Neuronal stem cell (in vitro differentiated cells): ENCODE measurements at regions not wholly inside any gene's neighbourhood (a gene's known extent, or its start where the extent isn't known, plus 50 kb on each side); places are given as distances from the start of the nearest gene placed in this dataset.

Source experiments
- DNase-seq: peaks from one replicate; pipeline ENCODE4 v3.0.0-alpha.2; 2013; ENCODE audit warnings: low spot score
- H2AFZ ChIP-seq: one replicate; pipeline ENCODE4 v1.6.1; 2013; ENCODE audit warnings: mild to moderate bottlenecking, low read length, inconsistent platforms
- H2AK5ac ChIP-seq: 2 replicates; pipeline ENCODE4 v1.6.1; 2013; ENCODE audit warnings: low read depth, mild to moderate bottlenecking, inconsistent platforms, low read length, moderate library complexity, mixed read lengths
- H2BK120ac ChIP-seq: 2 replicates; pipeline ENCODE4 v1.6.1; 2013; ENCODE audit warnings: low read depth, mild to moderate bottlenecking, inconsistent platforms, low read length, moderate library complexity, mixed read lengths
- H2BK12ac ChIP-seq: one replicate; pipeline ENCODE4 v1.6.1; 2013; ENCODE audit warnings: low read length, inconsistent platforms
- H2BK15ac ChIP-seq: 2 replicates; pipeline ENCODE4 v1.6.1; 2013; ENCODE audit warnings: mild to moderate bottlenecking, low read length, inconsistent platforms, mixed read lengths
- H2BK5ac ChIP-seq: one replicate; pipeline ENCODE4 v1.6.1; 2013; ENCODE audit warnings: inconsistent platforms, mild to moderate bottlenecking, low read length, moderate library complexity
- H3K14ac ChIP-seq: one replicate; pipeline ENCODE4 v1.6.1; 2013; ENCODE audit warnings: low read length, inconsistent platforms
- H3K18ac ChIP-seq: 2 replicates; pipeline ENCODE4 v1.6.1; 2013; ENCODE audit warnings: low read length, inconsistent platforms
- H3K23ac ChIP-seq: 2 replicates; pipeline ENCODE4 v1.6.1; 2013; ENCODE audit warnings: low read depth, mild to moderate bottlenecking, mixed read lengths, low read length, inconsistent platforms; ENCODE audit not compliant: poor library complexity
- H3K27ac ChIP-seq: replicated peaks from 3 replicates; pipeline ENCODE4 v1.5.1; 2013; ENCODE audit warnings: low read length, inconsistent platforms
- H3K27me3 ChIP-seq, 3 experiments: 2 replicates each; pipeline ENCODE4 v1.6.1; 2013; ENCODE audit warnings: low read length in 3 of 3, mild to moderate bottlenecking in 2 of 3, inconsistent platforms in 1 of 3, low read depth in 1 of 3, mixed read lengths in 1 of 3, moderate library complexity in 1 of 3; ENCODE audit not compliant: control insufficient read depth in 3 of 3, insufficient read depth in 3 of 3
- H3K36me3 ChIP-seq, 2 donors: replicated peaks in 1 of 2; 2 replicates each; pipeline ENCODE4 v1.6.1; 2013; ENCODE audit warnings: low read length in 2 of 2; ENCODE audit not compliant: control insufficient read depth in 2 of 2, insufficient read depth in 2 of 2
- H3K4ac ChIP-seq: 2 replicates; pipeline ENCODE4 v1.6.1; 2013; ENCODE audit warnings: inconsistent platforms, mild to moderate bottlenecking, low read length, moderate library complexity
- H3K4me1 ChIP-seq, 2 donors: 1 replicate in 1 of 2; 2 replicates in 1 of 2; pipeline ENCODE4 v1.6.1; 2013; ENCODE audit warnings: low read length in 2 of 2, low read depth in 1 of 2; ENCODE audit not compliant: control insufficient read depth in 2 of 2, insufficient read depth in 1 of 2
- H3K4me2 ChIP-seq: one replicate; pipeline ENCODE4 v1.6.1; 2013; ENCODE audit warnings: mild to moderate bottlenecking, low read length, inconsistent platforms; ENCODE audit not compliant: insufficient read depth, poor library complexity, severe bottlenecking
- H3K4me3 ChIP-seq, 2 donors: 2 replicates each; pipeline ENCODE4 v1.5.1; 2013; ENCODE audit warnings: low read length in 2 of 2, mild to moderate bottlenecking in 2 of 2, inconsistent platforms in 1 of 2, moderate library complexity in 1 of 2
- H3K79me1 ChIP-seq: one replicate; pipeline ENCODE4 v1.6.1; 2013; ENCODE audit warnings: low read depth, mild to moderate bottlenecking, inconsistent platforms, low read length, moderate library complexity
- H3K9ac ChIP-seq: one replicate; pipeline ENCODE4 v1.6.1; 2013; ENCODE audit warnings: mild to moderate bottlenecking, low read depth, low read length, inconsistent platforms; ENCODE audit not compliant: poor library complexity
- H3K9me3 ChIP-seq, 2 donors: replicated peaks in 1 of 2; 2 replicates each; pipeline versions ENCODE3 to v1.6.1; 2013; ENCODE audit warnings: low read length in 2 of 2, mild to moderate bottlenecking in 2 of 2, inconsistent platforms in 1 of 2, low read depth in 1 of 2, mixed read lengths in 1 of 2, moderate library complexity in 1 of 2; ENCODE audit not compliant: control insufficient read depth in 2 of 2, insufficient read depth in 1 of 2
- H4K8ac ChIP-seq: one replicate; pipeline ENCODE4 v1.6.1; 2013; ENCODE audit warnings: low read depth, mild to moderate bottlenecking, inconsistent platforms, low read length, moderate library complexity
- H4K91ac ChIP-seq: one replicate; pipeline ENCODE4 v1.6.1; 2013; ENCODE audit warnings: low read length, low read depth, mild to moderate bottlenecking, inconsistent platforms; ENCODE audit not compliant: poor library complexity
- WGBS, 2 donors: extraction: QIAGEN DNeasy Blood & Tissue Kit; methylation state at CpG; one replicate each; pipeline ENCODE4 v1.1.7; 2013; ENCODE audit warnings: missing lambda C conversion rate in 2 of 2, mixed read lengths in 1 of 2; ENCODE audit not compliant: insufficient read length in 2 of 2, insufficient replicate concordance in 1 of 2; ENCODE audit errors: extremely low coverage in 2 of 2; 5-methylcytosine and 5-hydroxymethylcytosine counted together

GRCh38 chr7:46283852-46284251, 362.8 kb upstream of the IGFBP3 start:
- Histone ChIP-seq H3K4me2 (no peak overlapping the region), H3K79me1 (no peaks in the 10 kb centered on the region), H2BK120ac (no peak overlapping the region), H3K27me3 (no peaks in the 10 kb centered on the region), H2AFZ (peak overlapping the region; percentile 72), H3K36me3 (no peaks in the 10 kb centered on the region), H4K91ac (no peak overlapping the region), H3K4me3 (no peak overlapping the region), H3K27ac (peak overlapping the region; percentile 73), H2AK5ac (no peak overlapping the region), H3K18ac (peak overlapping the region; percentile 20), H3K9me3 (no peaks in the 10 kb centered on the region), H2BK5ac (no peak overlapping the region), H3K4me1 (peaks cover 14 to 45% of the 10 kb centered on the region in 2 donors), H4K8ac (no peak overlapping the region), H3K14ac (no peak overlapping the region), H3K9ac (no peak overlapping the region), H2BK15ac (peak overlapping the region; percentile 1), H3K23ac (no peak overlapping the region), H2BK12ac (no peak overlapping the region), H3K4ac (no peak overlapping the region)
- no peak for DNase-seq
- WGBS, 2 donors = no CpG with 5 or more reads among the region's 7 CpGs

GRCh38 chr7:46282155-46282554, 361.1 kb upstream of the IGFBP3 start:
- Histone ChIP-seq H2BK15ac (no peak overlapping the region), H3K4ac (no peak overlapping the region), H3K9ac (no peak overlapping the region), H2BK120ac (no peak overlapping the region), H3K4me1 (peaks cover 14 to 45% of the 10 kb centered on the region in 2 donors), H2AK5ac (no peak overlapping the region), H3K27ac (peak overlapping the region; percentile 81), H3K36me3 (no peaks in the 10 kb centered on the region), H3K9me3 (peaks cover 0 to 2% of the 10 kb centered on the region in 2 donors), H3K4me2 (no peak overlapping the region), H3K79me1 (no peaks in the 10 kb centered on the region), H3K18ac (no peak overlapping the region), H3K27me3 (no peaks in the 10 kb centered on the region), H3K4me3 (no peak overlapping the region), H2BK5ac (no peak overlapping the region), H3K23ac (no peak overlapping the region), H3K14ac (no peak overlapping the region), H2AFZ (no peak overlapping the region), H4K91ac (no peak overlapping the region), H4K8ac (no peak overlapping the region), H2BK12ac (no peak overlapping the region)
- DNase-seq = peak; percentile 64
- no CpG with 5 or more reads among the region's 1 CpG for WGBS, 2 donors

GRCh38 chr7:46281071-46281470, 360.0 kb upstream of the IGFBP3 start:
- H2AK5ac ChIP-seq = no peak overlapping the region
- WGBS, 2 donors = no CpG with 5 or more reads among the region's 2 CpGs
- H2BK5ac ChIP-seq = no peak overlapping the region
- peaks cover 2% of the 10 kb centered on the region in 2 donors for H3K9me3 ChIP-seq
- no peak overlapping the region for H3K14ac ChIP-seq
- H4K8ac ChIP-seq = no peak overlapping the region
- no peak for DNase-seq
- no peaks in the 10 kb centered on the region for H3K27me3 ChIP-seq
- H2BK15ac ChIP-seq = no peak overlapping the region
- no peak overlapping the region for H2BK120ac ChIP-seq
- no peaks in the 10 kb centered on the region for H3K79me1 ChIP-seq
- no peak overlapping the region for H3K23ac ChIP-seq
- no peak overlapping the region for H3K4ac ChIP-seq
- H3K27ac ChIP-seq = peak overlapping the region; percentile 81
- no peak overlapping the region for H2BK12ac ChIP-seq
- no peak overlapping the region for H3K4me2 ChIP-seq
- peaks cover 14 to 45% of the 10 kb centered on the region in 2 donors for H3K4me1 ChIP-seq
- H3K4me3 ChIP-seq = no peak overlapping the region
- H3K36me3 ChIP-seq = no peaks in the 10 kb centered on the region
- no peak overlapping the region for H2AFZ ChIP-seq
- no peak overlapping the region for H4K91ac ChIP-seq
- H3K18ac ChIP-seq = no peak overlapping the region
- H3K9ac ChIP-seq = no peak overlapping the region

DNA sequence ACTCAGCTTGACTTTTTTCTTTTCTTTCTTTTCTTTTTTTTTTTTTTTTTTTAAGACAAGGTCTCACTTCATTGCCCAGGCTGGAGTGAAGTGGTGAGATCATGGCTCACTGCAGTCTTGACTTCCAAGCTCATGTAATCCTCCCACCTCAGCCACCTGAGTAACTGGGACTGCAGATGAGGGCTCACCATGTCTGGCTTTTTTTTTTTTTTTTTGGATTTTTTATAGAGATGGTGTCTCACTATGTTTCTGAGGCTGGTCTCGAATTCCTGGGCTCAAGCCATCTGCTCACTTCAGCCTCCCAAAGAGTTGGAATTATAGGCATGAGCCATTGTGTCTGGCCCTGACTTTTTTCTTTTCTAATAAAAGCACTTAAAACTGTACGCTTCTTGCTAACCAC, 358.2 kb upstream of the IGFBP3 start:
- Histone ChIP-seq H2BK15ac (no peak overlapping the region), H2BK5ac (no peak overlapping the region), H2AK5ac (no peak overlapping the region), H3K23ac (no peak overlapping the region), H3K4me1 (peaks cover 9 to 30% of the 10 kb centered on the region in 2 donors), H2BK120ac (no peak overlapping the region), H3K27ac (peak overlapping the region; percentile 51), H3K4ac (no peak overlapping the region), H2AFZ (no peak overlapping the region), H4K8ac (no peak overlapping the region), H3K14ac (no peak overlapping the region), H2BK12ac (no peak overlapping the region), H3K79me1 (no peaks in the 10 kb centered on the region), H3K4me3 (no peak overlapping the region), H3K27me3 (no peaks in the 10 kb centered on the region), H3K4me2 (no peak overlapping the region), H3K9ac (no peak overlapping the region), H3K18ac (no peak overlapping the region), H3K9me3 (peaks cover 2% of the 10 kb centered on the region in 2 donors), H3K36me3 (no peaks in the 10 kb centered on the region), H4K91ac (no peak overlapping the region)
- WGBS, 2 donors = no CpG with 5 or more reads among the region's 2 CpGs
- DNase-seq = no peak
